Calu3 (cell line): ENCODE measurements at regions not wholly inside any gene's neighbourhood (a gene's known extent, or its start where the extent isn't known, plus 50 kb on each side); places are given as distances from the start of the nearest gene placed in this dataset.

Source experiments
- BruUV-seq: library from RNA; stranded (reverse); fragments of 400-500 nt; replicated peaks from 2 replicates; lab custom pipeline; 2021; lab: Mats Ljungman, UMichigan
- CTCF ChIA-PET: fragments of 300-600 bp; sonication (Branson Sonifier 250); formaldehyde crosslinking; loops from one replicate; lab custom pipeline; 2022; ENCODE audit warnings: antibody characterized with exemption; lab: Charles Lee
- DNase-seq: peaks from one replicate; pipeline ENCODE4 v3.0.0; 2022
- H3K27ac Mint-ChIP-seq: one replicate; pipeline ENCODE4 v1.8.0; 2022; ENCODE audit warnings: mixed read lengths; ENCODE audit not compliant: unreplicated experiment
- H3K27me3 Mint-ChIP-seq: one replicate; pipeline ENCODE4 v1.8.0; 2022; ENCODE audit warnings: mixed read lengths; ENCODE audit not compliant: unreplicated experiment
- H3K36me3 Mint-ChIP-seq: one replicate; pipeline ENCODE4 v1.8.0; 2022; ENCODE audit warnings: mild to moderate bottlenecking, moderate library complexity, mixed read lengths; ENCODE audit not compliant: insufficient read depth, unreplicated experiment
- H3K4me1 Mint-ChIP-seq: one replicate; pipeline ENCODE4 v1.8.0; 2022; ENCODE audit warnings: mild to moderate bottlenecking, low read depth, mixed read lengths; ENCODE audit not compliant: unreplicated experiment
- H3K4me3 Mint-ChIP-seq: one replicate; pipeline ENCODE4 v1.8.0; 2022; ENCODE audit warnings: mild to moderate bottlenecking, low read depth, moderate library complexity, mixed read lengths; ENCODE audit not compliant: unreplicated experiment
- H3K9me3 Mint-ChIP-seq: one replicate; pipeline ENCODE4 v1.8.0; 2022; ENCODE audit warnings: low read depth, mixed read lengths; ENCODE audit not compliant: unreplicated experiment
- CTCF ChIP-seq: fragments of 200-600 bp; IDR thresholded peaks from one replicate; pipeline ENCODE4 v1.8.0; 2022; ENCODE audit warnings: antibody characterized with exemption; ENCODE audit not compliant: unreplicated experiment
- intact Hi-C: fragments of 100-400 bp; cut with micrococcal nuclease; formaldehyde crosslinking; loops from one replicate; pipeline ENCODE4 v1.10.0; 2022; ENCODE audit not compliant: unreplicated experiment

- no TSS peak for BruUV-seq
- H3K9me3 Mint-ChIP-seq, result no peaks in the 10 kb centered on the region
- H3K27ac Mint-ChIP-seq, result no peak overlapping the region
- intact Hi-C loops, result no loop called here
- H3K4me1 Mint-ChIP-seq, result no peaks in the 10 kb centered on the region
- no peak for DNase-seq
- H3K36me3 Mint-ChIP-seq, result no peaks in the 10 kb centered on the region
- no peak for TF ChIP-seq CTCF
- CTCF ChIA-PET, result no interaction called here
- H3K27me3 Mint-ChIP-seq, result no peaks in the 10 kb centered on the region
- H3K4me3 Mint-ChIP-seq, result no peak overlapping the region
Measured at GRCh38 chr13:80977168-80977567, 636.2 kb upstream of the SPRY2 start.

- TF ChIP-seq CTCF, result no peak
- H3K4me3 Mint-ChIP-seq, result no peak overlapping the region
- H3K9me3 Mint-ChIP-seq, result no peaks in the 10 kb centered on the region
- CTCF ChIA-PET, result no interaction called here
- H3K36me3 Mint-ChIP-seq, result no peaks in the 10 kb centered on the region
- no peaks in the 10 kb centered on the region for H3K4me1 Mint-ChIP-seq
- no peak for DNase-seq
- H3K27ac Mint-ChIP-seq, result no peak overlapping the region
- intact Hi-C loops, result no loop called here
- H3K27me3 Mint-ChIP-seq, result no peaks in the 10 kb centered on the region
- BruUV-seq, result no TSS peak
Measured at GRCh38 chr13:80975903-80976302, 635.0 kb upstream of the SPRY2 start.

- Mint-ChIP-seq H3K4me3 (no peak overlapping the region), H3K36me3 (no peaks in the 10 kb centered on the region), H3K27me3 (no peaks in the 10 kb centered on the region), H3K27ac (no peak overlapping the region), H3K4me1 (no peaks in the 10 kb centered on the region), H3K9me3 (no peaks in the 10 kb centered on the region)
- no peak for TF ChIP-seq CTCF
- no TSS peak for BruUV-seq
- no peak for DNase-seq
- intact Hi-C loops, result no loop called here
- CTCF ChIA-PET, result no interaction called here
Measured at GRCh38 chr13:80973721-80974120, 632.8 kb upstream of the SPRY2 start.

GRCh38 chr13:80972857-80973478, 632.0 kb upstream of the SPRY2 start:
- intact Hi-C loops, result no loop called here
- H3K9me3 Mint-ChIP-seq, result no peaks in the 10 kb centered on the region
- no peaks in the 10 kb centered on the region for H3K36me3 Mint-ChIP-seq
- no peak overlapping the region for H3K27ac Mint-ChIP-seq
- no peaks in the 10 kb centered on the region for H3K27me3 Mint-ChIP-seq
- H3K4me3 Mint-ChIP-seq, result no peak overlapping the region
- CTCF ChIA-PET, result no interaction called here
- TF ChIP-seq CTCF, result no peak
- DNase-seq, result no peak
- BruUV-seq, result no TSS peak
- H3K4me1 Mint-ChIP-seq, result no peaks in the 10 kb centered on the region
